Cardiac fibroblast (primary cell): ENCODE measurements at regions not wholly inside any gene's neighbourhood (a gene's known extent, or its start where the extent isn't known, plus 50 kb on each side); places are given as distances from the start of the nearest gene placed in this dataset.

Experiments used
- DNase-seq, 2 donors: peaks; one replicate each; pipeline versions ENCODE4 v3.0.0 to v3.0.0-alpha.2; 2010; ENCODE audit warnings: low read depth in 2 of 2
- H3K4me3 ChIP-seq, 2 donors: replicated peaks in 1 of 2; 1 replicate in 1 of 2; 2 replicates in 1 of 2; pipeline ENCODE4 v1.5.1; 2011; ENCODE audit warnings: low read depth in 2 of 2, low read length in 2 of 2, mild to moderate bottlenecking in 2 of 2, moderate library complexity in 1 of 2
- CTCF ChIP-seq: IDR thresholded peaks from one replicate; pipeline ENCODE4 v1.5.1; 2011; ENCODE audit warnings: low read depth, mild to moderate bottlenecking, low read length, inconsistent platforms

GRCh38 chr11:45413156-45413858 lies 127.2 kb upstream of the SYT13 start:
- H3K4me3 ChIP-seq: no peak overlapping the region
- TF ChIP-seq CTCF: no peak
- DNase-seq: peak in 1 of 2 donors; percentile 18

- no peak for TF ChIP-seq CTCF
- no peak for DNase-seq
- H3K4me3 ChIP-seq: no peak overlapping the region
Measured at GRCh38 chr11:45412521-45412920, 126.4 kb upstream of the SYT13 start.

GRCh38 chr11:45412051-45412471 lies 125.9 kb upstream of the SYT13 start:
- peak in 1 of 2 donors; percentile 22 for DNase-seq
- no peak for TF ChIP-seq CTCF
- H3K4me3 ChIP-seq: no peak overlapping the region

GRCh38 chr11:45411228-45411946 lies 125.2 kb upstream of the SYT13 start:
- DNase-seq: peak in 1 of 2 donors; percentile 47
- TF ChIP-seq CTCF: no peak
- H3K4me3 ChIP-seq: no peak overlapping the region

GRCh38 chr11:45410391-45411227 lies 124.5 kb upstream of the SYT13 start:
- no peak overlapping the region for H3K4me3 ChIP-seq
- TF ChIP-seq CTCF: no peak
- no peak for DNase-seq

- no peak for DNase-seq
- no peak for TF ChIP-seq CTCF
- H3K4me3 ChIP-seq: no peak overlapping the region
Measured at GRCh38 chr11:45409587-45409986, 123.4 kb upstream of the SYT13 start.
